GM12878 (cell line): ENCODE measurements at regions not wholly inside any gene's neighbourhood (a gene's known extent, or its start where the extent isn't known, plus 50 kb on each side); places are given as distances from the start of the nearest gene placed in this dataset.
"Not testable (repeated sequence)": the region's sequence is repeated elsewhere in the genome, so short reads cannot be mapped to it uniquely, and the experiment has no call there.

ENCODE experiments used
- CTCF ChIP-seq, 3 experiments: IDR thresholded peaks in 2 of 3; conservative IDR thresholded peaks in 1 of 3; 2 replicates each; pipeline ENCODE4 v1.5.1; 2011; ENCODE audit warnings: low read depth in 3 of 3, low read length in 3 of 3, mild to moderate bottlenecking in 3 of 3, control low read depth in 2 of 3, moderate library complexity in 2 of 3, inconsistent platforms in 1 of 3, mixed read lengths in 1 of 3; ENCODE audit not compliant: control insufficient read depth in 2 of 3, insufficient read depth in 1 of 3; ENCODE audit errors: extremely low read depth in 1 of 3
- E4F1 ChIP-seq: fragments of 450-650 bp; IDR thresholded peaks from 2 replicates; pipeline ENCODE4 v1.6.1; 2018; ENCODE audit warnings: borderline replicate concordance, mild to moderate bottlenecking; ENCODE audit not compliant: partially characterized antibody
- FOXM1 ChIP-seq: IDR thresholded peaks from 2 replicates; pipeline ENCODE4 v1.6.1; 2012; ENCODE audit warnings: low read depth, mild to moderate bottlenecking, inconsistent platforms, low read length, moderate library complexity
- MYC ChIP-seq: IDR thresholded peaks from 2 replicates; pipeline ENCODE4 v1.6.1; 2011; ENCODE audit warnings: mild to moderate bottlenecking, low read length, moderate library complexity, inconsistent platforms; ENCODE audit not compliant: insufficient read depth, insufficient replicate concordance, insufficient read length, severe bottlenecking
- NFYB ChIP-seq: IDR thresholded peaks from 2 replicates; pipeline ENCODE4 v1.6.1; 2011; ENCODE audit warnings: low read depth, mild to moderate bottlenecking, low read length, improper control_type of control experiment, moderate library complexity; ENCODE audit not compliant: insufficient read depth
- RAD51 ChIP-seq: fragments of 450-650 bp; IDR thresholded peaks from 2 replicates; pipeline ENCODE4 v1.6.1; 2016; ENCODE audit warnings: moderate library complexity, mild to moderate bottlenecking, inconsistent platforms
- ZSCAN29 ChIP-seq: fragments of 450-650 bp; IDR thresholded peaks from 2 replicates; pipeline ENCODE4 v1.6.1; 2017; ENCODE audit warnings: mild to moderate bottlenecking, moderate library complexity

GRCh38 chr16:22722551-22723541 is 91.1 kb upstream of the HS3ST2 start:
- TF ChIP-seq ZSCAN29; FOXM1; RAD51; NFYB; CTCF (IDR thresholded peaks at IDR 0.05 in 2 of 3, conservative IDR thresholded peaks at IDR 0.05 in 1 of 3; ENCODE audit: control insufficient read depth in 2 of 3, extremely low read depth in 1 of 3, insufficient read depth in 1 of 3, low read depth in 3 of 3, low read length in 3 of 3); MYC; E4F1: not testable (repeated sequence)
